ENCODE measurements at regions not wholly inside any gene's neighbourhood (a gene's known extent, or its start where the extent isn't known, plus 50 kb on each side); places are given as distances from the start of the nearest gene placed in this dataset.

- TF ChIP-seq CTCF (IDR thresholded peaks at IDR 0.05; ENCODE audit: borderline replicate concordance, extremely low read depth, low read length, poor library complexity, severe bottlenecking) = no peak
- no peak for TF ChIP-seq EZH2 (IDR thresholded peaks at IDR 0.05; ENCODE audit: borderline replicate concordance, low read depth, low read length, severe bottlenecking)
Measured at GRCh38 chr19:29315556-29316190, 102.7 kb upstream of the UQCRFS1 start.

Measured in DND-41 (cell line).